Loucy (cell line): ENCODE measurements at regions not wholly inside any gene's neighbourhood (a gene's known extent, or its start where the extent isn't known, plus 50 kb on each side); places are given as distances from the start of the nearest gene placed in this dataset.

Experiments
- EZH2phosphoT487 ChIP-seq: fragments of 200-600 bp; IDR thresholded peaks from 2 replicates; pipeline ENCODE4 v1.6.1; 2018; ENCODE audit warnings: antibody characterized with exemption, mild to moderate bottlenecking, moderate library complexity, borderline replicate concordance
- TF ChIP-seq, protein P1 (sequence below): fragments of 200-600 bp; sonication (generic); conservative IDR thresholded peaks from 2 replicates; pipeline ENCODE4 v1.5.1; 2014; ENCODE audit warnings: mild to moderate bottlenecking, antibody characterized with exemption, low read length

GRCh38 chr6:21494505-21494904 lies 99.0 kb upstream of the SOX4 start:
- TF ChIP-seq, protein P1, sequence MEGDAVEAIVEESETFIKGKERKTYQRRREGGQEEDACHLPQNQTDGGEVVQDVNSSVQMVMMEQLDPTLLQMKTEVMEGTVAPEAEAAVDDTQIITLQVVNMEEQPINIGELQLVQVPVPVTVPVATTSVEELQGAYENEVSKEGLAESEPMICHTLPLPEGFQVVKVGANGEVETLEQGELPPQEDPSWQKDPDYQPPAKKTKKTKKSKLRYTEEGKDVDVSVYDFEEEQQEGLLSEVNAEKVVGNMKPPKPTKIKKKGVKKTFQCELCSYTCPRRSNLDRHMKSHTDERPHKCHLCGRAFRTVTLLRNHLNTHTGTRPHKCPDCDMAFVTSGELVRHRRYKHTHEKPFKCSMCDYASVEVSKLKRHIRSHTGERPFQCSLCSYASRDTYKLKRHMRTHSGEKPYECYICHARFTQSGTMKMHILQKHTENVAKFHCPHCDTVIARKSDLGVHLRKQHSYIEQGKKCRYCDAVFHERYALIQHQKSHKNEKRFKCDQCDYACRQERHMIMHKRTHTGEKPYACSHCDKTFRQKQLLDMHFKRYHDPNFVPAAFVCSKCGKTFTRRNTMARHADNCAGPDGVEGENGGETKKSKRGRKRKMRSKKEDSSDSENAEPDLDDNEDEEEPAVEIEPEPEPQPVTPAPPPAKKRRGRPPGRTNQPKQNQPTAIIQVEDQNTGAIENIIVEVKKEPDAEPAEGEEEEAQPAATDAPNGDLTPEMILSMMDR: no peak
- TF ChIP-seq EZH2phosphoT487: no peak
